ENCODE measurements at regions not wholly inside any gene's neighbourhood (a gene's known extent, or its start where the extent isn't known, plus 50 kb on each side); places are given as distances from the start of the nearest gene placed in this dataset.

GRCh38 chr6:23250556-23250955 lies 681.2 kb downstream of the HDGFL1 start:
- ChIA-PET CTCF (no interaction called here), POLR2A (no interaction called here)
- H3K9me3 Mint-ChIP-seq, result peaks cover 30% of the 10 kb centered on the region
- peaks cover 14% of the 10 kb centered on the region for H3K36me3 Mint-ChIP-seq
- ATAC-seq (no peak), DNase-seq (ENCODE audit: low spot score) (no peak)
- H3K4me3 Mint-ChIP-seq, result no peak overlapping the region
- H3K27me3 Mint-ChIP-seq (ENCODE audit: low read depth), result no peaks in the 10 kb centered on the region
- H3K27ac Mint-ChIP-seq, result no peak overlapping the region
- no peaks in the 10 kb centered on the region for H3K4me1 Mint-ChIP-seq
- no peak for TF ChIP-seq MXD4 (CRISPR knock-in tag; IDR thresholded peaks at IDR 0.05; ENCODE audit: borderline replicate concordance)
- TF ChIP-seq JUN (CRISPR knock-in tag; IDR thresholded peaks at IDR 0.05), result no peak
- no peak for TF ChIP-seq SMAD3 (CRISPR knock-in tag; IDR thresholded peaks at IDR 0.05; ENCODE audit: borderline replicate concordance)
- no peak for TF ChIP-seq ZNF219 (CRISPR knock-in tag; IDR thresholded peaks at IDR 0.05; ENCODE audit: borderline replicate concordance)

GRCh38 chr6:23262864-23263263 lies 693.5 kb downstream of the HDGFL1 start:
- DNase-seq (ENCODE audit: low spot score), result no peak
- Mint-ChIP-seq H3K4me3 (no peak overlapping the region), H3K27ac (no peak overlapping the region), H3K4me1 (no peaks in the 10 kb centered on the region), H3K27me3 (ENCODE audit: low read depth) (peaks cover 2% of the 10 kb centered on the region), H3K9me3 (peaks cover 42% of the 10 kb centered on the region), H3K36me3 (peaks cover 27% of the 10 kb centered on the region)
- CTCF ChIA-PET, result no interaction called here
- TF ChIP-seq FOXJ3 (CRISPR knock-in tag; IDR thresholded peaks at IDR 0.05; ENCODE audit: borderline replicate concordance) (no peak), TEAD4 (CRISPR knock-in tag; IDR thresholded peaks at IDR 0.05) (no peak)
- POLR2A ChIA-PET, result no interaction called here
- ATAC-seq, result no peak

- Mint-ChIP-seq H3K27ac (no peak overlapping the region), H3K27me3 (ENCODE audit: low read depth) (peaks cover 2% of the 10 kb centered on the region; the same call in 1 of the 2 replicates), H3K4me1 (no peaks in the 10 kb centered on the region), H3K36me3 (peaks cover 10% of the 10 kb centered on the region), H3K4me3 (no peak overlapping the region), H3K9me3 (peaks cover 21% of the 10 kb centered on the region)
- no peak for ATAC-seq
- POLR2A ChIA-PET, result no interaction called here
- CTCF ChIA-PET, result no interaction called here
- no peak for DNase-seq (ENCODE audit: low spot score)
- TF ChIP-seq TEAD1 (CRISPR knock-in tag; IDR thresholded peaks at IDR 0.05), result no peak
- TF ChIP-seq ZNF423 (CRISPR knock-in tag; IDR thresholded peaks at IDR 0.05), result no peak
- no peak for TF ChIP-seq ESRRA (CRISPR knock-in tag; IDR thresholded peaks at IDR 0.05; ENCODE audit: borderline replicate concordance)
- no peak for TF ChIP-seq STAT6 (CRISPR knock-in tag; conservative IDR thresholded peaks at IDR 0.05; ENCODE audit: low read depth)
- no peak for TF ChIP-seq USF1 (CRISPR knock-in tag; IDR thresholded peaks at IDR 0.05)
- no peak for TF ChIP-seq RORB (CRISPR knock-in tag; IDR thresholded peaks at IDR 0.05)
- TF ChIP-seq ZBTB21 (CRISPR knock-in tag; IDR thresholded peaks at IDR 0.05; ENCODE audit: borderline replicate concordance), result no peak
- TF ChIP-seq ZNF263 (CRISPR knock-in tag; IDR thresholded peaks at IDR 0.05; ENCODE audit: low read depth), result no peak
- TF ChIP-seq ZNF219 (CRISPR knock-in tag; IDR thresholded peaks at IDR 0.05; ENCODE audit: borderline replicate concordance), result no peak
- no peak for TF ChIP-seq TEAD4 (CRISPR knock-in tag; IDR thresholded peaks at IDR 0.05)
- no peak for TF ChIP-seq ARID4B (CRISPR knock-in tag; IDR thresholded peaks at IDR 0.05; ENCODE audit: borderline replicate concordance)
- no peak for TF ChIP-seq ATF1 (CRISPR knock-in tag; IDR thresholded peaks at IDR 0.05)
- no peak for TF ChIP-seq ATF2 (CRISPR knock-in tag; IDR thresholded peaks at IDR 0.05; ENCODE audit: borderline replicate concordance, low read depth)
- no peak for TF ChIP-seq E2F1 (CRISPR knock-in tag; IDR thresholded peaks at IDR 0.05)
- TF ChIP-seq MYBL2 (CRISPR knock-in tag; IDR thresholded peaks at IDR 0.05), result no peak
- no peak for TF ChIP-seq USF2 (CRISPR knock-in tag; IDR thresholded peaks at IDR 0.05)
- no peak for TF ChIP-seq NR2C2 (CRISPR knock-in tag; IDR thresholded peaks at IDR 0.05)
- TF ChIP-seq RELA (CRISPR knock-in tag; IDR thresholded peaks at IDR 0.05; ENCODE audit: borderline replicate concordance), result no peak
Measured at GRCh38 chr6:23265270-23265669, 695.9 kb downstream of the HDGFL1 start.
